ENCODE measurements at regions not wholly inside any gene's neighbourhood (a gene's known extent, or its start where the extent isn't known, plus 50 kb on each side); places are given as distances from the start of the nearest gene placed in this dataset.

DNA sequence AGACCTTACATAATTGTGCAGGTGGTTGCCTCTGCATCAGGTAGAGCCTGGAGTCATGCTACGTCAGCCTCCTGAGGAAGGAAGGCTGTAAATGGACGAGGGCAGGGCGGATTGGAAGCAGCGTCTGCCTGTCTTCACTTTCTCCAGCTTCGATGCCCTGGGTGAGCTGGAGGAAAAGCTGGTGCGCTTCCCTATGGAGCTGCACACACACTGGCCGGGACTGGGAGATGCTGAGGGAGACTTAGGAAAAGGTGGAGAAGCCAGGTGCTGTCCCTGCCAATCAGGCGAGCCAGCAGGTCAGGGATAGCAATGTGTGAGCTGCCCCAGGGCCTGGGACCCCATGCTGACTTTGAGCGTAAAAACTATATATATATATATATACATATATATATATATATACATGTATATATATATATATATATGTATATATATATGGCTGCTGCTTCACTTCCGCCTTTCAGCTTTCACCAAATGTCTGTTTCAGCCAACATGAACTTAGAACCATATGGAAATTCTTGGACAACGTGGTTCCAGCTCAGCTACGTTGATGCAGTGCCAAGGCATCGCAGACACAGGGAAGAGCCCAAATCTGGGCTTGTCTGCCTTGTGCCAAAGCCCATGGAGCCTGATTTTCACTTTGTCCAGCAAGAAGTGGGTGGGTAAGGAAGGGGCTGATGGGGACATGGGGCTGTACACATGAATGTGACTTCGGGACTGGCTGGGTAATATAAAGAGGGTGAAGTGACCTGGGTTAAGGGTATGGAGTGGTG lies 71.5 kb upstream of the NKD1 start:
- TF ChIP-seq EZH2phosphoT487 (IDR thresholded peaks at IDR 0.05; ENCODE audit: borderline replicate concordance, low read depth, low read length): no peak
- TF ChIP-seq, protein P1, sequence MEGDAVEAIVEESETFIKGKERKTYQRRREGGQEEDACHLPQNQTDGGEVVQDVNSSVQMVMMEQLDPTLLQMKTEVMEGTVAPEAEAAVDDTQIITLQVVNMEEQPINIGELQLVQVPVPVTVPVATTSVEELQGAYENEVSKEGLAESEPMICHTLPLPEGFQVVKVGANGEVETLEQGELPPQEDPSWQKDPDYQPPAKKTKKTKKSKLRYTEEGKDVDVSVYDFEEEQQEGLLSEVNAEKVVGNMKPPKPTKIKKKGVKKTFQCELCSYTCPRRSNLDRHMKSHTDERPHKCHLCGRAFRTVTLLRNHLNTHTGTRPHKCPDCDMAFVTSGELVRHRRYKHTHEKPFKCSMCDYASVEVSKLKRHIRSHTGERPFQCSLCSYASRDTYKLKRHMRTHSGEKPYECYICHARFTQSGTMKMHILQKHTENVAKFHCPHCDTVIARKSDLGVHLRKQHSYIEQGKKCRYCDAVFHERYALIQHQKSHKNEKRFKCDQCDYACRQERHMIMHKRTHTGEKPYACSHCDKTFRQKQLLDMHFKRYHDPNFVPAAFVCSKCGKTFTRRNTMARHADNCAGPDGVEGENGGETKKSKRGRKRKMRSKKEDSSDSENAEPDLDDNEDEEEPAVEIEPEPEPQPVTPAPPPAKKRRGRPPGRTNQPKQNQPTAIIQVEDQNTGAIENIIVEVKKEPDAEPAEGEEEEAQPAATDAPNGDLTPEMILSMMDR (conservative IDR thresholded peaks at IDR 0.05; ENCODE audit: low read length): no peak
- H3K27ac ChIP-seq (ENCODE audit: low read depth, low read length, poor library complexity, severe bottlenecking): no peak overlapping the region
- H2AFZ ChIP-seq (ENCODE audit: low read length): no peak overlapping the region
- no peaks in the 10 kb centered on the region for H4K20me1 ChIP-seq (ENCODE audit: insufficient read depth, low read length)
- no peak overlapping the region for H3K4me3 ChIP-seq (ENCODE audit: low read depth, low read length, poor library complexity, severe bottlenecking)
- ChIA-PET CTCF (ENCODE audit: unreplicated experiment) (no interaction called here), POLR2A (no interaction called here)
- H3K4me2 ChIP-seq (ENCODE audit: low read length): no peak overlapping the region
- no peaks in the 10 kb centered on the region for H3K9me3 ChIP-seq (ENCODE audit: low read length)
- no peaks in the 10 kb centered on the region for H3K4me1 ChIP-seq (ENCODE audit: insufficient read depth, low read length, poor library complexity, severe bottlenecking)
- no peaks in the 10 kb centered on the region for H3K36me3 ChIP-seq (ENCODE audit: insufficient read depth, low read length)
- no peak for DNase-seq (ENCODE audit: low spot score)
- H3K9me2 ChIP-seq (ENCODE audit: insufficient read depth, low read length): peaks cover 2% of the 10 kb centered on the region; the same call in 1 of the 2 replicates
- BruUV-seq (replicated peaks): no TSS peak
- intact Hi-C loops (cut with micrococcal nuclease; ENCODE audit: unreplicated experiment): no loop called here
- no peaks in the 10 kb centered on the region for H3K79me2 ChIP-seq (ENCODE audit: insufficient read depth, low read depth, low read length)

DNA sequence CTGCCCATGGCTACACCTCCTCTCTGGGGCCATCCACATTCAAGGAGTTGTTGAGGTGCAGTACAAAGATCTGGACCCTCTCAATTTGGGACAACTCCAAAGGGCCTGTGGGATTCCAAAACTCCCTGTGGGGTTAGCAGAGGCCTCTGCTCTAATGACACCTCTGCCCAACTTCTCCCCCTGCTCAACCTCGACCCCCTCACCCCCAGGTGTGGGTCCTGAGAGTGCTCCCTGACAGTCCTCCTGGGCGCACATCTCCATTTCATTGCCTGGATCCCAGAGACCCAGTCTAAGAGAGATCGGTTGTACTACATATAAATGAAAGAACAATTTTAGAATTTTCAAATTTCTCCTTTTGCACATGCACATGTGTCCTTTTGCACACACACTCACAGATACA lies 73.0 kb upstream of the NKD1 start:
- no peak overlapping the region for H3K4me3 ChIP-seq (ENCODE audit: low read depth, low read length, poor library complexity, severe bottlenecking)
- intact Hi-C loops (cut with micrococcal nuclease; ENCODE audit: unreplicated experiment): no loop called here
- no peaks in the 10 kb centered on the region for H3K36me3 ChIP-seq (ENCODE audit: insufficient read depth, low read length)
- no TSS peak for BruUV-seq (replicated peaks)
- no peak overlapping the region for H2AFZ ChIP-seq (ENCODE audit: low read length)
- no peaks in the 10 kb centered on the region for H3K4me1 ChIP-seq (ENCODE audit: insufficient read depth, low read length, poor library complexity, severe bottlenecking)
- H3K4me2 ChIP-seq (ENCODE audit: low read length): no peak overlapping the region
- H4K20me1 ChIP-seq (ENCODE audit: insufficient read depth, low read length): no peaks in the 10 kb centered on the region
- ChIA-PET CTCF (ENCODE audit: unreplicated experiment) (no interaction called here), POLR2A (no interaction called here)
- H3K79me2 ChIP-seq (ENCODE audit: insufficient read depth, low read depth, low read length): no peaks in the 10 kb centered on the region
- H3K9me3 ChIP-seq (ENCODE audit: low read length): no peaks in the 10 kb centered on the region
- no peak for TF ChIP-seq EZH2phosphoT487 (IDR thresholded peaks at IDR 0.05; ENCODE audit: borderline replicate concordance, low read depth, low read length)
- H3K27ac ChIP-seq (ENCODE audit: low read depth, low read length, poor library complexity, severe bottlenecking): no peak overlapping the region
- no peak for DNase-seq (ENCODE audit: low spot score)
- H3K9me2 ChIP-seq (ENCODE audit: insufficient read depth, low read length): peaks cover 3% of the 10 kb centered on the region; the same call in 1 of the 2 replicates

DNA sequence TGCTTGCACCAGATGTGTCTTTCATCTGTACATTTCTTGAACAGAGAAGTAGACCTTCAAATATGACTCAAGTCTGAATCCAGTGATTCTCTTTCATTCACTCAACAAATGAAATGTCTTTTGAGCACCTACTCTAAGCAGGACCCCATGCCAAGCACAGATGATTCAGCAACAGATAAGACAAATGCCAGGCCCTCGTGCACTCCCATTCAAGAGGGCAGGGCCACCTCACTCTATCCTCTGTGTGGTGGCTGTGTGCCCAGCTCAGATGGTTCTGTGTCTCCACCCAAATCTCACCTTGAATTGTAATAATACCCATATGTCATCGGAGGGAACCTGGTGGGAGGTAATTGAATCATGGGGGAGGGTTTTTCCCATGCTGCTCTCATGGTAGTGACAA lies 74.1 kb upstream of the NKD1 start:
- peaks cover 3% of the 10 kb centered on the region; the same call in 1 of the 2 replicates for H3K9me2 ChIP-seq (ENCODE audit: insufficient read depth, low read length)
- H3K79me2 ChIP-seq (ENCODE audit: insufficient read depth, low read depth, low read length): no peaks in the 10 kb centered on the region
- TF ChIP-seq EZH2phosphoT487 (IDR thresholded peaks at IDR 0.05; ENCODE audit: borderline replicate concordance, low read depth, low read length): no peak
- TF ChIP-seq, protein P1 (conservative IDR thresholded peaks at IDR 0.05; ENCODE audit: low read length): no peak
- no peaks in the 10 kb centered on the region for H3K4me1 ChIP-seq (ENCODE audit: insufficient read depth, low read length, poor library complexity, severe bottlenecking)
- no peaks in the 10 kb centered on the region for H3K9me3 ChIP-seq (ENCODE audit: low read length)
- no peak overlapping the region for H2AFZ ChIP-seq (ENCODE audit: low read length)
- H3K4me3 ChIP-seq (ENCODE audit: low read depth, low read length, poor library complexity, severe bottlenecking): no peak overlapping the region
- no peaks in the 10 kb centered on the region for H3K36me3 ChIP-seq (ENCODE audit: insufficient read depth, low read length)
- H3K4me2 ChIP-seq (ENCODE audit: low read length): no peak overlapping the region
- H4K20me1 ChIP-seq (ENCODE audit: insufficient read depth, low read length): no peaks in the 10 kb centered on the region
- BruUV-seq (replicated peaks): no TSS peak
- ChIA-PET POLR2A (interaction anchor here (0.7 kb wide), 1 partner anchor 308 kb away, joined by 4 read pairs; no protein-coding TSS in a partner anchor), CTCF (ENCODE audit: unreplicated experiment) (no interaction called here)
- H3K27ac ChIP-seq (ENCODE audit: low read depth, low read length, poor library complexity, severe bottlenecking): no peak overlapping the region
- intact Hi-C loops (cut with micrococcal nuclease; ENCODE audit: unreplicated experiment): no loop called here
- no peak for DNase-seq (ENCODE audit: low spot score)
